ENCODE measurements at regions not wholly inside any gene's neighbourhood (a gene's known extent, or its start where the extent isn't known, plus 50 kb on each side); places are given as distances from the start of the nearest gene placed in this dataset.
"Not testable (repeated sequence)": the region's sequence is repeated elsewhere in the genome, so short reads cannot be mapped to it uniquely, and the experiment has no call there.

DNA sequence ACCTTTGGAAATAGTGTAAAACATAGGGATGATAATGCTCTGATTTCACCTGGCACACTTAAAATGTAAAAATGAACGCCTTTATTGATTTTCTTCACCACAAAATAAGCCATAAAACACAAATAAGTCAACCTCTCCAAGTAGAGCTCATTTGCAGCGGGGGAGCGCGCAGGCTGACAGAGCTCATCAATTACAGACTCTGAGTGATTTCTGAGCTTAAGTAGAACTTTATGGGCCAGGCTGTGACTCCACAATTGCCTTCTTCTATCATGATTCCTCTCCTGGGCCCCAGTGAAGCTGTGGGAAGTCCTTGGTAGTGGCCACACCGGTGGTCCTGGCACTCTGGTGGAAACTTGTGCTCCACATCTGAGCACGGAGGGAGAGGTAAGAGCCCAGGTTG is 789.0 kb upstream of the RAB6C start:
- DNase-seq = no peak

DNA sequence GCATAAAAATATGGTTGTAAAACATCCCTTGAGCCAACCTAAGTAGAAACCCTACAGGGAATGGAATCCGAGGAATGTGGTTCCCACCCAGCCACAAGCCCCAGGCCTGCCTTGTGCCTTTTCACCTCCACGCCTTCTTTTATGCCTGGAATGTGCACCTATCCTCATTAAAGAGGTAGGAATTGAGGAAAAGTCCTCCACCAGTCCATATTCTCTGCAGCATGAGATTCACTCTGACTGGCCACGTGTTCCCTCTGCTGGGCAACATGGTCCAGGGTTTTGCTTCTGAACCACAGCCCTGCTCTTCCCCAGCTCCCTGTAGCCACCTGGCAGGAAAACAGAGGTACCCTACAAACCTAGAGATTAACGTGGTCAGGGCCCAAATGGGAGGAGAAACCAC is 787.9 kb upstream of the RAB6C start:
- DNase-seq = no peak

- DNase-seq = no peak
Measured at GRCh38 chr2:129192117-129192516, 787.3 kb upstream of the RAB6C start.

DNA sequence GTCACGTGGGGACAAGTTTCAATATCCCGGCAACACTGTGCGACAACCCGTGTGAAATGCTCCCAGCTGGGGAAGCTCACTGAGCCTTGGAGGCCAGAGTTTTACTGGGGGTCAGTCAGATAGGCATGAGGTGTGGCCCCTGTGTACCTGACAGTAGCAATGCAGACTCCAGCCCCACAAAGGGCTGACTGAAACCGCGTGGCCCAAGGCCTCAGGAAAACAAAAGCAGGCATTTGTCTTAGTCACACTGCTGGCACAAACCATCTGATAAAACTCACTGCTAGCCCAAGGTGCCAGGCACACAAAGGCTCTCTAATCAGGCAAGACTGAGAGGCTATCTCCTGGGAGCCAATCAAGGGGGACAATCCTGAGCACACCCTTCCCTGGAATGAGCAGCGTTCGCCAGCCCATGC is 786.6 kb upstream of the RAB6C start:
- no peak for DNase-seq

DNA sequence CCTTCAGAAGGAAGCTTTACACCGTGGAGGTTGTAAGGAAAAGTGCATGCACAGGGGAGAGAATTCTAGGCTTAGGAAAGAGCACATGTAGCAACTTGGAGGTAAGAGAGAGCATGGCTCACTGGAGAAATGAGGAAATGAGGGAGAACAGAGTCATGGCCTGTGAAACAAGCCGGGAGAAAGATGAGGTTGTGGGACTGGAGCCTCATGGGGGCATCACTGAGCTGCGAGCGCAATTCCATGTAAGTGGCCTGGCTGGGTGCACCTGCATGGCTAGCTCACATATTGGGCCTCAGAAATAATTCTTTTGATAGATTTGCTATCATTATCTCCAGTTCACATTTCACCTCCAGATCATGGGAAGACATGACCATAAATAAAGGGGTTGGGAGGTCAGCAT is 785.5 kb upstream of the RAB6C start:
- DNase-seq = no peak

GRCh38 chr2:129199501-129199900 is 780.0 kb upstream of the RAB6C start:
- DNase-seq = no peak

GRCh38 chr2:129201696-129202095 is 777.8 kb upstream of the RAB6C start:
- DNase-seq = no peak

DNA sequence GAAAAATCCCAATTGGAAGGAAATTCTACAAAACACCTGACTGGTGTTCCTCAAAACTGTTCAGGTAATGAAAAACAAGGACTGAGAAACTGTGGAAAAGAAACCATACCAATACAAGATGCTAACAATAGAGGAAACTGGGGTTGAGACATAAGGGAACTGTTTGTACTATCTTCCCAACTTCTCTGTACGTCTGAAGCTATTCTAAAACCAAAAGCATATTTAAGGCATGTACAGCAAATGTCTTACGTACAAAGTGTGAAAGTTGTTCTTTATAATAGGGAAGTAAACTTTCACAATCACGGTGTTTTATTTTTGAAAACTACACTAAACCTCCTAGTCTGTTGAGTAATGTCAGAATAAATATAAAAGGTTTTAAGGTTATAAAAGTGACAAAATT is 776.1 kb upstream of the RAB6C start:
- DNase-seq = no peak

DNA sequence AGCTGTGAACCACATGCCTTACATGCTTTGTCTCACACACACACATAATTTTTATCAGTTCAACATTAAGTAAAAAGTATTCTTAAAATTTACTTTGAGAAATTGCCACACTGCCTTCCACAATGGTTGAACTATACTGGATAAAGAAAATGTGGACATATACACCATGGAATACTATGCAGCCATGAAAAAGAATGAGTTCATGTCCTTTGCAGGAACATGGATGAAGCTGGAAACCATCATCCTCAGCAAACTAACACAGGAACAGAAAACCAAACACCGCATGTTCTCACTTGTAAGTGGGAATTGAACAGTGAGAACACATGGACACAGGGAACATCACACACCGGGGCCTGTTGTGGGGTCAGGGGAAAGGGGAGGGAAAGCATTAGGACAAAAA is 774.9 kb upstream of the RAB6C start:
- DNase-seq = not testable (repeated sequence)

DNA sequence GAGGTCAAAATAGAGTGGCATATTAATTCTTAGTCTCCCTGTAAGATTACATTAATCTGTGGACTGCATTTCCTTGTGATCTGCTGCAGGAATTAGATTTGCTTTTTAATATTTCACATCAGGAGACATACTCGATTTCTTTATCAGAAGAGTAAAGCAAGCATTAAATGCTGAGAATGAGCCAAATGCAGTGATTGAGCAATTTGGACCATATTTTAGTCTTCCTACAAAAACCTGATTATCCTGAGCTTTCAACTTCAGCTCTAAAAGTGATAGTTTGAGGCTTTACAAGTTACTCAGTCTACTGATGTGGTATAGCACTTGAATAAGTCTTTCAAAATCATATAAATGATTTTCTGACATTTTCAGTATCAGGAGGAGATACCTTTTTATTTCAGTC is 774.3 kb upstream of the RAB6C start:
- DNase-seq = no peak

DNA sequence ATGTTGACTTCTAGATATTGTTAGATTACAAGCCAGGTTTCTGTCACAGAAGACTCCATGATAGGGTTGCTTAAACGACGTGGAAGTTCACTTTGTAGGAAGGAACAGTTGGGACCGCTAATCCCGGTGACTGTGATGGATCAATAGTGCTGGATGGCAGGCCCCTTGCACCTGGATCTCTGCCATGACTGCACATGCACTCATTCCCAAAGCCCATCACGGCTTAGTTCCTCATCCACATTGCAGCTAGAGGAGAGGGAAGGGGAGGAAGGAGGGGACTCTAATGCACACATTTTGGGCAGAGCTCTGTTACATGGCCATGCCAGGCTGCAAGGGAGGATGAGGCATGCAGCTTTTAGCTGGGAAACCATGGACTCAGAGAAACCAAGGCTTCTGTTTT is 773.7 kb upstream of the RAB6C start:
- DNase-seq = no peak

DNA sequence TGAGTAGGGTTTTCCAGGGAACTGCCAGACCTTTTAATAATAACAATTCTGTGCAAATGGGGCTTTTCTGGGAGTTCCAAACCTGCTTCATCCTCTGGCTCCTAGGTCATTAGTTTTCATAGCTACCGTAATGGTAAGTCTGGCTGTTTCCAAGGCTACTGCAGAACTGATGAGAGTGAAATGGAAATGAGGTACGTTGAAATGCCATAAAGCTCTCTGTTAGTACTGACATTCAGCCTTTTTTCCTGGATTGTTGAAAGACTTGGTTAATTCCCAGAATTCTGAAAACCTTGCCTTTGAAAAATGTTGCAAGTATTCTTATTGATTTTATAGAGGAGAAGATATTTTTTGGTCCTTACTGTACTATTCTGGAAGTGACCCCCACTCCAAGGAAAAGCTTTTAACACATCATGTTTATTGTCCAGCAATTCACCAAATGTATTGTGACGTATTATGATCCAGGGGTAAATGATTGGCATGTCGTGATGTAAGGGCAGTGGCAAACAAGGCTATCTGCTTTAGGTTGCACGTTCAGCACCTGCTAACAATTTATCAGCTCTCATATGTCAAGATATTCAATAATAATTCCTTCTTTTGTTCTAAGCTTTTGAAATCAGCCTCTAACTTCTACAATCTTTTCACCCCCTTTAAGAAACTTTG is 767.0 kb upstream of the RAB6C start:
- no peak for DNase-seq

GRCh38 chr2:129224022-129224421 is 755.4 kb upstream of the RAB6C start:
- DNase-seq = no peak

- no peak for DNase-seq
Measured at GRCh38 chr2:129224486-129224885, 755.0 kb upstream of the RAB6C start.

DNA sequence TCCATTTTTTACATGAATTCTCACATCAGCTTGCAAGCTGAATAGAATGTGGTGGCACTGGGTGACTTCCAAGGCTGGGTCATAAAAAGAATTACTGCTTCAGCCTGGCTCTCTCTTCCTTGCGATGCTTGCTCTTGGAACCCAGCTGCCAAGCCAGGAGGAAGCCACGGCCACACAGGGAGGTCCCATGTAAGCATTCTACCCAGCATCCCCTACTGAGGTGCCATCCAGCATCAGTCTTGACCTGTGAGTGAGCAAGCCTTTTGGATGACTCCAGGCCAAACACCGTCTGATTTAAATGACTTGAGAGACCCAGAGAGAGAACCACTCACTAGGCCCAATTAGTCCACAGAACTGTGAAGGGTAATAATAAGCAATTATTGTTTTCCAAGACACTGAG is 750.3 kb upstream of the RAB6C start:
- no peak for DNase-seq

DNA sequence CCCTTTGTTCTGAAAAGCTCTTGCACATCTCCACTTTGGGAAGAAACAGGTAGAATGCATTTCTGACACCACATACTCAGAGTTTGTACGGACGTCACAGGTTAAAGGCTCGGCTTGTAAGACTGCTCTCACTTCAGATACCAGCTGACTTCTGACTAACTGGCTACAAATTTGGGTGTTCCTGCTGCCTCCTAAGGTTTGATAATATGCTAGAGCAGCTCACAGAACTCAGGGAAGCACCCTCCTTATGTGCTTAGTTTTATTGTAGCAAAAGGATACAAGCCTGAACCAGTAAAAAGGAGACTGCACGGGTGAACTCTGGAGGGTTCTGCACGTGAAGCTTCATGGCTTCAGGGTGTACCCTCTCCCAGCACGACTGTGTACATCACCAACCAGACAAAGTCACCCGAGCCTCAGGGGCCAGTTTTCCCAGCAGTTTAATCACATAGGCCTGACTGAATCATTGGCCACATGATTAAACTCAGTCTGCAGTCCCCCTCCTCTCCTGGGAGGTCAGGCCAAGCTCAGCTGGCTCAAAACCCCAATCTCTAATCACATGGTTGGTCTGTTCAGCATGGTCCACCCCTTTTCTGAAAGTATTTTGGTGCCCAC is 749.5 kb upstream of the RAB6C start:
- no peak for DNase-seq

DNA sequence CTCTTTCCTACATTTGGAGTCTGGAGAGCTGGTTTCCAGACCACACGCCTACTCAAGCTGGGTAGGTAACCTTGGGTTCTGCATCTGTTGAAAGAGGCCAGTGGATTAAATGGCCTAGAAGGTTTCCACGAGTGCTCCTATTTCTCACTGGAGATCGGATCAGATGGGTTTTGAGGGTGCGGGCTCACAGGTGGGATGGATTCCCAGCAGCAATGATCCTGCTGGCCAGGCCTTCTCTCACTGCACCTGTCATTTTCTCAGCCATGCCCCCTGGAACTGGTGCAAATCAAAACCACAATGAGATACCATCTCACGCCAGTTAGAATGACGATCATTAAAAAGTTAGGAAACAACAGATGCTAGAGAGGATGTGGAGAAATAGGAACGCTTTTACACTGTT is 747.5 kb upstream of the RAB6C start:
- no peak for DNase-seq

DNA sequence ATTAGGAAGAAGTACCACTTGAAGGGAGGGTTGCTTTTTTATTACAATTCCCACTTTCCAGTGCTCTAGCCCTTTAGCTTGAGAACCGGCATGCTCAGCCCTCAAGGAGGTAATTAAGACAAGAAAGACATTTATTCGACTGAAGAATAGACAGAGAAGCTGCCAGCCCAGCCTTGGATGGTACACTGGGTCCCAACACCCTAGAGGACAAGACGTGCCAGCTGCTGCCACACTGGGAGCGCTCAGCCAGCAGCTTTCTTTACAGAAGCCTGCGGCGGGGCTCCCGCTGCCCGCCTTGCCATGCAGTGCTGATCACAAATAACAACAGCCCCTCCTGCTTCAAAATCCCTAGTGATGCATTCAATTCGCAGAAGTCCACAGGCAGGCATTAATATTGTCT is 746.3 kb upstream of the RAB6C start:
- no peak for DNase-seq

DNA sequence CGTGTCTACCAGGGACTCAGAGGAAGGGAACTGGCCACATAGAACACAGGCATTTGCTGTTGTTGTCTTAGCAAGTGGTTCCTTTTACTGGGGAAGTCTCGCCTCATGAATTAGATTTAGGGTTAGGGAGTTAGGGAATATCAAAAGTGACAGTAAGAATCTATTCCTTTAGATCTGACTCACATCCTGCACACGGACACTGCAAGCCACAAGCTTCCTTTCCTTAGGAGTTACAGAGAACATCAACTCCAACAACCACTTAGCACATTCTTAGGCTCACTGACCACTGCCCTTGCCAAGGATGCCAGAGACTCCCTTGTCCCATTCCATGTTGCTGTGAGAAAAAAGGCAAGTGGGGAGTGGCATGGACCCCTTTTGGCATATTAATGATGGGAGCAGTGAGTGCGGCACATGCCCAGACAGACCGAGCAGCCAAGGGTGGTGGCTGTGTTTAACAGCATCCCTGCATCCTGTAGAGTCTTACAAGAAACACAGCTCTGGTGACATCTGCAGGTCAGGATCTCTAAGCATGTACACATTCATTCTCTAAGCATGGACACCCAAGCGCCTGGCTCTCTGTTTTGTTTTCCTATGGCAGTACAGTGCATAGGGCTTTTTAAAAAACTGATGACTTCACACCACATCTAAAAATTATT is 745.6 kb upstream of the RAB6C start:
- DNase-seq = no peak

DNA sequence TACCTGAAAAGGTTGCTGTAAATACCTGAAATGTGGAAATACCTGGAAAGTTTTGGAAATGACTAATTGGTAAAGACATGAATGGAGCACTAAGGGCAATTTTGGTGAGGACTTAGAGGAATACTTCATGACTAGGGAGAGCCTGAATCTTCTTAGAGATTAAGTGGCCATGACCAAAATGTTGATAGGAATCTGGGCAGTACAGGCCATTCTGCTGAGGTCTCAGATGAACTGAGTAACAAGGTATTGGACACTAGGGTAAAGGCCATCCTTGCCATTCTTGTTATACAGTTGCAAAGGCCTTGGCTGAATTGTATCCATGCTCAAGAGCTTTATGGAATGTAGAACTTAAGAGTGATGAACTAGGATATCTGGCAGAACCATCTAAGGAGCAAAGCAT is 742.9 kb upstream of the RAB6C start:
- DNase-seq = no peak

DNA sequence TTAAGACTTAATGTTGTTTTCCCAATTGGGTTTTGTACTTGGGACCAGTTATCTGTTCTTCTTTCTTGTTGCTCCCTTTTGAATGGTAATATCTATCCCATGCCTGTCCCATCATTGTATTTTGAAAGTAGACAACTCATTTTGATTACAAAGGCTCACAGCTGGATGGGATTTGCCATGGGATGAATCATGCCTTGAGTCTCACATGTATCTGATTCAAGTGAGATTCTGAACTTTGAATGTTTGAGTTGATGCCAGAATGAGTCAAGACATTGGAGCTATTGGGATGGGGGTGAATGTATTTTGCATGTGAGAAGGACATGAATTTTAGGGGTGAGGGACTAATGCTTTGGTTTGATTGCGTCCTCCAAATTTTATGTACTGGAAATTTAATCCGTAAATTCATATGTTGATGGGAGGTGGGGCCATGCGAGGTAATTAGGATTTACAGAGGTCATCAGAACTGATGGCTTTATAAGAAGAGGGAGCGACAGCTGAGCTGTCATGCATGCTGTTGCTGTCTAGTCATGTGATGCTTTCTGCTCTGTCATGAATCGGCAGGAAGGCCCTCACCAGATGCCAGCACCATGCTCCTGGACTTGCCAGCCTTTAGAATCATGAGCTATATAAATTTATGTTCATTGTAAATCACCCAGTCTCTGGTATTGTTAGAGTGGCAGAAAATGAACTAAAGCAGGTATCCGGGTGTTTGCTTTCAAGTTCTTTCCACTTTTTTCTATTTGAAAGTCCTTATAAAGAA is 741.3 kb upstream of the RAB6C start:
- no peak for DNase-seq

DNA sequence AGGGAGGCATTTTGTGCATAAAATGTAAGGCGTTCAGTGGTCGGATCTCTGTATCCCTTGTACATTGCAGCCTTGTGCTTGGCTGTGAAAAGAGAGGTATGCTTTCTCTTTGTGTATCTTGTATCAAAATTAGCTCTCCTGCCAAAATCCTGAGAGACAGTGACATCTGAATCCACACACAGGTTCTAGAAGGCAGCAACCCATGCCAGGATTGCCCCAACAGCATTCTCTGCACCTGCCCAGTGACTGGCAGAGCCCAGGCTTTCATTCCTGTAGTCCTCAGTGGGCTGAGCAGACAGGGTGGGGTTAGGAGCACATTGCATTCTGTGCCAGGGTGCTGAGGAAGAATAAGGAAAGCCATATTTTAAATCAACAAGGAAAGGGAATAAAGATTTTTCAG is 740.3 kb upstream of the RAB6C start:
- no peak for DNase-seq

- no peak for DNase-seq
Measured at GRCh38 chr2:129240061-129240460, 739.4 kb upstream of the RAB6C start.

DNA sequence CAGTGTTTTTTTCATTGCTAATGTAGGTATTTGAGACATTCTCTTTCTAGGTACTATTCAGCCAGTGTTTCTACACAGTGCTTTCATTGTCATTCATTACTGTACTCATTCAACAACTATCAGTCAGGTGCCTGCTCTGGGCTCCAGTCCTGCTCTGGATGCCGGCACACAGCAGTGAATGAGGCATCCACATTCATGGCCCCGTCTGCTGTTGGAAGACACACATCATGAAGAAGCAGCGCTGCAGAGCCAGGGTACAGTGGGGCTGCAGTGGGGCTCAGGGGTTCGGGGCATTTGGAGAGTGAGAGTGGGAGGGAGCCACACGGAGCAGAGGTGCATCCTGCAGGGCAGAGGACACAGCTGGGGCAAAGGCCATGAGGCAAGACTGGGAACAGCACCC is 737.2 kb upstream of the RAB6C start:
- DNase-seq = no peak

Data from activated CD4-positive, CD25-positive, alpha-beta regulatory T cell (primary cell).